NCI-H510A treated with DMSO at 0.1 percent for 48 hours (cell line): ENCODE measurements at regions not wholly inside any gene's neighbourhood (a gene's known extent, or its start where the extent isn't known, plus 50 kb on each side); places are given as distances from the start of the nearest gene placed in this dataset.

Experiments
- DNase-seq: peaks from one replicate; lab custom pipeline; 2025; lab: John Stamatoyannopoulos, UW

DNA sequence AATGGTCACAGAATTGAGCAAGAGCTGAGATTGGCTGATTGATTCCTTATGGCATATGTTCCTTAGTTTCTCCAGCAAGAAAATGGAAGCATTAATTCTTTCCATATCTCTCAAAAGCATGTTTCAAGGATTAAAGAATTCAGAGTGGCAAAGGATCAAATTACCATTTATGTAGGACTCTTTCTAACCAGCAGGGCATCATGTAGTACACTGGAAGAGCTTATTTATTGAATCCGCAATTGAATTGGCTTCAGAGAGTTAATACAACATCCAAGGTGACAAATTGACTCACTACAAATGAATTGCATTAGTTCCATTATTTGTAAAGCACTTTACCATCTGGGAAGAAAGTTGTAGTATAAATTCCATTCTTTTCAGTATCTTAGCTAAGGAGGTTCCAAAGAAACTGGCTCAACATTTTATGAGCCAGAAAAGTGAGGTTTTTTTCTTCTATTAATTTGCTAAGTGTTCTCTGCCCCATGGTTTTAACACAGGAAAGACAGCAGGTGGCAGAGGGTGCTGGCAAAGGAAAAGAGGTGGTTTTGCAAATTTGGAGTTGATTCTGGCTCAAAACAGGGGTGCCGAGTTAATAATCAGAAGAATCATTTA lies 409.9 kb downstream of the MTX2 start:
- DNase-seq, result peak; percentile 17

DNA sequence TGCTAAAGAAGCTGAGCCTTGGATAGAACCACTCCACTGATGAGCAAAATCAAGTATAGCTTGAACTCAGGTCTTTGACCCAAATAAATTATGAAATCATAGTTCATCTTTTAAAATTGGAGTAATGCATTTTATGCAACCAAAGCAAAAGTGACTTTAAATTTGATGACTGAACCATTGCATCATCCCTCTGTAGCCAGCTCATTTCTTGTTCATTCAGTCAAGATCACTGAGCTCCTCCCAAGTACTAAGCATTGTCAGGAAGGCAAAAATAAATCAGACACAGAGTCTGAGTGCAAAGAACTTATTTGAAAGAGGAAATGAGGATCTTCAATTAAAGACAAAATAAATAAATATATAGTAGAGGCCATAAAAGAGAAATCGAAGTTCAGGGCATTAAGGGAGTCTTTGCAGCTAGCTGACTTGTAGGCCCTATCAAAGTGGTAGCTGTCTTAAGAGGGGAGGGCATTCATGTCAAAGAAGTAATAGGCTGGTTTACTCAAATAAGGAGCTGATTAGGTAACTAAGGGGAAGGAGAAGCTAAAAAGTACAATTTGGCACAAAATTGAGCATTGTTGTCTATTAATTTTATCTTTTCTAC lies 411.8 kb downstream of the MTX2 start:
- DNase-seq, result no peak

DNA sequence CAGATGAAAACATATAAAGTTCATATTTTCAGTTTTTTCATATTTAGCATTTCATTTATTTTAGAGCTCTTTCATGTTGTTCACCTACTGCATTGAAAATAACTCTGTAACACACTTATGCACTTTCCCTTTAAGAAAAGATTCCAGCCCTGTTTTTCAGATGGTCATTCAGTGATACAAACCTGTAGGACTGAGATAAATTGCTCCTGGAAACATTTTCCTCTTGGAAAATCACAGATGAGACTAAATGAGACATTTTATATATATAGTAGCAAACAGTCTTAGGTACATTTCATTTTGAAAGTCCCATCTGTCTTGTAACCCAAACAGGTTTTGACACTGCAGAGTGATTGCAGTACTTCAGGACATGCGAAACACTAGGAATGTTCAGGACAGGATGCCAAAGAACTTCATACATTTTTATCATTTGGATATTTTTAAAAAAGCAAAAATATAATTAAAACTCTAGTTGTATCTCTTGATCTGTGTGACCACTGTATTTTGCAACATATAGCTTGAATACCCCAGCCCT lies 412.4 kb downstream of the MTX2 start:
- no peak for DNase-seq

DNA sequence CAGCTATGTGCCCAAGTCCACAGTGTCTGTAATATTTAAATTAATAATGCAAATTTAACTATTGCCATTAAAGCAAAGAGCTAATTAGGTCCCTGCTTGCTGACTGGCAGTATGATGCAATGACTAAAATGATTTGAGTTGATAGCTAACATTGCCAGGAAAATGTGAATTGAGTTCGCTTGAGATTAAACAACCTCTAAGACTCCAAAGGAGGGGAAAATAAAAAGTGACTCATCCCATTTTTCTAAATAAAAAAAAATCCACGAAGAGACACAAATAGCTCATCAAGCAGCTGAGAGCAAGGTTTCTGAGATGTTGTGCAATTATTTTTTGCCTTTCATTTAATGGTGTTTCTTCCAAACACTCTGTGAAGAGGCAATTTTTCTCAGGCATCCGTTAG lies 413.0 kb downstream of the MTX2 start:
- no peak for DNase-seq

DNA sequence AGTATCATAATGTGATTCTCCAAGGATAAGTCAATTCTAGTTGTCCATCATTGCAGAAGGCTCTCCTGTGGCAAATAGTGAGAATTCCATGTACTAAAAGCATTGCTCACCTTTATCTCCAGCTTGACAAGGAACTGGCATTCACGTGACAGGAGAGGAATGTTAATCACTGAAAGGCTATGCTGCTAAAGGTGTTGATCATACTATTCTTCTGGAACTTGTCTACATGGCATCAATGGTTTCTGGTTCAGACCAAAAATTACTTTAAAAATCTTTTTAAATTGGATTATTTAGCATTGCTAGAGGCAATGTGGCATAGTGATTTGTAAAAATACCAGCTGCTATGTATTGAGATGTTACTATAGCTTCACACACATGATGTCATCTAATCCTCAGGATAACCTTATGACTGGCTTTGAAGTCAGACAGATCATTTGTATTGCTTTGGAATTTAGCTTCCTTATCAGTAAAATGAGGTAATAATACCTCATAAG lies 414.4 kb downstream of the MTX2 start:
- no peak for DNase-seq

GRCh38 chr2:176685908-176686307 lies 416.7 kb downstream of the MTX2 start:
- no peak for DNase-seq

DNA sequence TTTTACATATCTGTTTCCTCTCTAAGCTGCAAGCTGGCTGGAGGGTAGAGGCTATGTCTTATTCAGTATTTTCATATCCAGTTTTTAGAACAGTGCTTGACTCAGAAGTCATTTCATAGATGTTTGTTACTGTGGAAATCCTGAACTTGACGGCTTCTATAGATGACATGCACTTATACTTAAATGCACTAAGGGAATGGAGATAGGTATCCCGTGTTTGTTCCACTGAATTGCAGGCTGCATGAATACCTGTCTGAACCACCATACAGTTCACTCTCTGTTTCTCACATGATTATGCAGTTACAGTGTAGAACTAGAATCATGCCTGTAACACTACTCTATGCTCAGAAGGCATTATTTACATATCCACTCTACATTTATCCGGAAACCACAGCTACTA lies 417.1 kb downstream of the MTX2 start:
- DNase-seq, result no peak

DNA sequence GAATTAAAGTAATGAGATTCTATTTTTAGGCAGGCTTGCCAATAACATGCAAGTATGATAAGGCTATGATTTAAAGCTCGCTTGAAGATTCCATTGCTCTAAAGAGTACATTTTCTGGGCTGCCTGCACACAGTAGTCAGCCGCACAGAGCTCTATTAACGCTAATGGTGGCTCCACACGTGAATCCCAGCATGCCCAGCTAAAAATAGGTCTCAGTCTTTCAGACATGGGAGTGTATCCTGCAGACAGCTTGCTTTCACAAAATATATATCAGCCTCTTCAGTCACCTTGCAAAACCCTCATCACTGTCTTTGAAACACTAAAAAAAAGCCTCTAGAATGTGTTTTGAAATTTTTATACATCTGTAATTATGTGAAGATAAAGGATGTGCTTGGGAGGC lies 418.1 kb downstream of the MTX2 start:
- DNase-seq, result no peak

DNA sequence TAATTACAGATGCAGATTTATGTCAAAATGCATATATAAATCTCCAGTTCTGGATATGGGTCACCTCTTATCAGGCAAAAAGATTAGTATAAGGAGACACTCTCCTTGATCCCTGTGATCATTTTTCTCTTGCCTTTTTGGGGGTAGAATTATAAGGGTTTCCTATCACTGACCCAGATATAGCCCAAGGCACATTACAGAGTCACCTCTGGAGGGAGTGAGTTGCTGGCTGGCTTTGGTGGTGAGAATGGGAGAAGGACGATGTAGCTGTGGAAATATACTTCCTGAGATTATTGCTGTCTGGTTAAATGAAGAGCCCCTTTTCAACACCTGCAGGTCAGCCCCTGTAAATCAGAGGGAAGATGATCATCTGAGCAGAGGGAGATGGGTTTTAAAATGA lies 418.7 kb downstream of the MTX2 start:
- DNase-seq, result no peak

DNA sequence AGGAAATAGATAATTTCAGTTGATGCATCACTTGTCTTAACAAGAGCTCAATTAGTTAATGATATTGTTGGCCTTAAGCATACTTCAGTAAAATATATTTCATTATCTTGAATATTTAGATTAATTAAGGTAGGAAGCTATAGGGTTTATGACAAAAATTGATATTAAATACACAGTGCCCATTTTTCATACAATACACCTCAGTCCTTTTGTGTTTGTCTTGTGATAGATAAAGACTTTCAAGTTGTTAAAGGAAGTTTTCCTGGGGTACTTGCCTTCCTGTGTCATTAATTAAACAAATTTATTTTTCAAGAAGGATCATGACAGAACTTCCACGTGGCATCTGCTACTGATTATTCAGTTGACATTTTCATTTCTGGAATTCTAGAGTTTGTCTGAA lies 420.5 kb downstream of the MTX2 start:
- no peak for DNase-seq

DNA sequence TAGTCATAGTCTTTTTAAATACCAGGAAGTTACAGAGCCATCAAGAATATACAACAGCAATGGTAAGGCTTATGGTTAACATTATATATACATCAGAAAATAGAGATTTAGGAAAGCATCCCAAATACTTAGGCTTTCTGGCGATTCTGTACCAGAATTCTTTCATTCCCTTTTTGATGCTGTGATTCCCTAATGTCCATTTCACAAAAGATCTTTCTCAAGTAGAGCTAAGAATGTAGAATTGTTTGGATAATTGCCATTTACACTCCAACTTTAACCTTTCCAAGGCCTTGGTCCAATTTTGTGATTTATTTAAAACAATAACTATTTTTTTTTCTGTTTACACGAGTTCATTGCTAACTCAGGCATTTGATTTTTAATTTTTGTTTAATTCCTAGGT lies 422.2 kb downstream of the MTX2 start:
- DNase-seq, result no peak

DNA sequence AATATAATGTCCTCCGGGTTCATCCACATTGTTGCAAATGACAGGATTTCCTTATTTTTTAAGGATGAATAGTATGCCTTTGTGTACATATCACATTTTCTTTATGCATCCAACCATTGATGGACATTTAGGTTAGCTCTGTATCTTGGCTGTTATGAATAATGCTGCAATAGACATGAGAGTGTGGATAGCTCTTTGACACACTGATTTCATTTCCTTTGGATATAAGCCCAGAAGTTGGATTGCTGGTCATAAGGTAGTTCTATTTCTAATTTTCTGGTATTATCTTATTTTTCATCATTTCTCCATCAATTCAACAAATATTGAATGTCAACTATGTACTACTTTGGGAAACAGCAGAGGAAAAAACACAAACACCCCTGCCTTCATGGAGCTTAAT lies 423.3 kb downstream of the MTX2 start:
- no peak for DNase-seq

- DNase-seq, result no peak
Observed at GRCh38 chr2:176699098-176699497, 429.9 kb downstream of the MTX2 start.

DNA sequence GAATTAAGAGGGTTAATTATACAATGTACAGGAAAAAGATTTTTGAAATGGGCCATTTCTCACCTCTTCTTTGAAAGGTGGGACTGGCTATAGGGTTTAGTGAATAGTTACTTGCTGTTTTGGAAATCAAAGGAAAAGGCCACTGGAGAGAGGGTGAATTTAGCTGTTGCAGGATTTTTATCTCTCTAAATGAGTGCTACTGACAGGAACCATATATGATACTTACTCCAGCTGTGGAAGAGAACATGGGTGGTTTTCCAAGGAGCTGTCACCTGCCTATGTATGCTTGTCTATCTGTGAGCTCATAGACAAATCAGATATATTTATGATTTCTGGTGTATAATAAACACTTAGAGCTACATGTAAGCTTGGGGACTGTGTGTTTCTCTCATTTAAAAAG lies 430.4 kb downstream of the MTX2 start:
- DNase-seq, result no peak

GRCh38 chr2:176702131-176702530 lies 432.9 kb downstream of the MTX2 start:
- DNase-seq, result no peak

DNA sequence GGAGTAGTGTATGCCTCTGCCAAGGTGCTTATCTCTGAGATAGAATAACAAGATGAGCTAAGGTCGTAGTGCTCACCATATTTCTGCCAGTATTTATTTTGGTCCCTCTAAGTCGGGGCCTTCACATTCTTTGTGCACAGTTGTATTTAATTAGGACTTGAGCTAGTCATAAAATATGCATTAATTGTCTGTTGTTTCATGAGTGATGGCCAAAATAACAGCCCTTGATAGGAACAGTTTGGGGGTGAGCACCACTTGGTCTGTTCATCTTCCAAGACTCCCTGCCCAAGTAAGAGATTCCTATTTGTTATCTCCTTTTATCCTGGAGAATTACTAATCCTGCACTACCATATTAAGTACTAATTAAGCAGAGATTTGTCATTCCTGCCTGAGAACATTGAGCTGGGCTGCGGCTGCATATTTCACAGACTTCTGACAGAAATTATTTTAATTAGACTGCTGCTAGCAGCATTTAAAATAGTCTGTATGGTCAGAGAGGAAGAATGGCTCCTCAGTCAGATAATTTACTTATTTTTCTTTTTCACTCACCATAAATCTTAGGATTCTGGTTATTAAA lies 435.1 kb downstream of the MTX2 start:
- no peak for DNase-seq

- no peak for DNase-seq
Observed at GRCh38 chr2:176709149-176709951, 440.1 kb downstream of the MTX2 start.

GRCh38 chr2:176709991-176710390 lies 440.7 kb downstream of the MTX2 start:
- DNase-seq, result no peak

GRCh38 chr2:176710657-176711186 lies 441.5 kb downstream of the MTX2 start:
- DNase-seq, result no peak

DNA sequence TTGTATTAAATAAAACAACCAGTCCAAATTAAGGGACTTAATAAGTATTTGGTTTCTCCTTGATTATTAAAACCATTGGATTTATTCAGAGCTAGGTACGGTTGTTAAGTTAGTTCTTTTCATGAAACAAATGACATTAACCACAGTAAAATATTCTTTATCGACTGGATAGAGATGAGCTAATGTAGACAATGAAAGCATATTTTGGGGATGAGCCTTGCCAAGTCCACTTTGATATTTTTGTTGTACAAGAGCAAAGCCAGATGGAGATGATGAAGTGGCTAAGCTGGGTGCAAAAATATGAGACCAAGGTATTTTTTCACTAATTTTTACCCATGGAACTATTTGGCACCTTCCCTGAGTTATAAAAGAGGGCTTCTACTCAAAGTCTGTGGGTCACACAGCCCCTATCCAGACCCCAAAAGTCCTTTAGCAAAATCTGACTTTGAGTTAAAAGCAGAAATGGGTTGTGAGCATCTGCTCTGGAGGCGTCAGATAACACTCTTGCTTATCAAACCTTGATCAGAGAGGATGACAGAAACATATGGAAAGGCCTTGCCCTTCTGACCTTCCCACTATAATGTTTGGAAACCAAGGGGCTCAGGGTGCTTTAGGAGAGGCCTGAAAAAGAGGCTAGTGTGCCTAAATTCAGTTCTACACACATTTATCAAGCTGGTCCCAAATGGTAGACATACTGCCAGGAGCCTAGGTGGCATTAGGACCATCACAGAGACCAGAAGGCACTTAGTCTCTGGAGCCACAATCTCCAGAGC lies 456.8 kb downstream of the MTX2 start:
- DNase-seq, result no peak

DNA sequence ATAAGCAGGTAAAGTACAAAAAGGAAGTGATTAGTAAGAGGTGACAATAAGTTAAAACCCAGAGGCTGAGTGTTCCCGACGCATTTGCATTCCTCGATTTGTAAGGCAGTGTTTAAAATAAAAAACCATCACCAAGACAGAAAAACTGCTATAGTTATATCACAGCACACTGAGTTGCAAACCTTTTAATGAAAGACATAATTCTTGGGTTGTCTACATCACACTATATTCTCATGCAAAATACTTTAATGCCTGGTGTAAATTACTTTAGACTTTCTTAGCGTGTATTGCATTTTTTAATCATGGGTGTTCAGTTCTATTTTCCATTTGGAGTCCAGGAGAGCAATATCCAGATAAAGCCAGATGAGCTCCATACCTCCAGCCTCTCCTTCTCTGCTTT lies 458.5 kb downstream of the MTX2 start:
- DNase-seq, result no peak
